GM19463 (cell line): ENCODE measurements at regions not wholly inside any gene's neighbourhood (a gene's known extent, or its start where the extent isn't known, plus 50 kb on each side); places are given as distances from the start of the nearest gene placed in this dataset.

Source experiments
- ATAC-seq: cut with Tn5 transposase; IDR thresholded peaks from one replicate; pipeline ENCODE4 v1.9.1; 2021; ENCODE audit warnings: mild to moderate bottlenecking, moderate library complexity; ENCODE audit not compliant: unreplicated experiment

- ATAC-seq, result no peak
These were observed 241.1 kb upstream of the PMEPA1 start for GRCh38 chr20:57950764-57951485.

GRCh38 chr20:57948180-57948955, 238.6 kb upstream of the PMEPA1 start:
- no peak for ATAC-seq

GRCh38 chr20:57947421-57948179, 237.8 kb upstream of the PMEPA1 start:
- ATAC-seq, result no peak

- ATAC-seq, result no peak
These were observed 236.9 kb upstream of the PMEPA1 start for GRCh38 chr20:57946559-57947315.

DNA sequence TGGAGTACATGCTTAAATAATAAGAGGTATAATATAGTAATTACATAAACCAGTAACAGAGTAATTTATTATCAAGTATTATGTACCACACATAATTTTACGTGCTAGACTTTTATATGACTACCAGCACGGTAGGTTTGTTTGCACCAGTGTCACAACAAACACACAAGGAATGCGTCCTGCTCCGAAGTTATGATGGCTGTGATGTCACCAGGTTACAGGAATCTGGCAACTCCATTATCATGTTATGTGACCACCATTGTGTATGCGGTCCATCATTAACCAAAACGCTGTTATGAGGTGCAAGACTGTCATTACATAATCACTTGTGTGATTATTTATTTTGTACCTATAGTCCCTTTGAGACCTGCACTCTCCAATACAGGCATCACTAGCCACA, 235.2 kb upstream of the PMEPA1 start:
- no peak for ATAC-seq

- ATAC-seq, result no peak
These were observed 234.1 kb upstream of the PMEPA1 start for GRCh38 chr20:57943950-57944349.

GRCh38 chr20:57943291-57943690, 233.5 kb upstream of the PMEPA1 start:
- no peak for ATAC-seq

DNA sequence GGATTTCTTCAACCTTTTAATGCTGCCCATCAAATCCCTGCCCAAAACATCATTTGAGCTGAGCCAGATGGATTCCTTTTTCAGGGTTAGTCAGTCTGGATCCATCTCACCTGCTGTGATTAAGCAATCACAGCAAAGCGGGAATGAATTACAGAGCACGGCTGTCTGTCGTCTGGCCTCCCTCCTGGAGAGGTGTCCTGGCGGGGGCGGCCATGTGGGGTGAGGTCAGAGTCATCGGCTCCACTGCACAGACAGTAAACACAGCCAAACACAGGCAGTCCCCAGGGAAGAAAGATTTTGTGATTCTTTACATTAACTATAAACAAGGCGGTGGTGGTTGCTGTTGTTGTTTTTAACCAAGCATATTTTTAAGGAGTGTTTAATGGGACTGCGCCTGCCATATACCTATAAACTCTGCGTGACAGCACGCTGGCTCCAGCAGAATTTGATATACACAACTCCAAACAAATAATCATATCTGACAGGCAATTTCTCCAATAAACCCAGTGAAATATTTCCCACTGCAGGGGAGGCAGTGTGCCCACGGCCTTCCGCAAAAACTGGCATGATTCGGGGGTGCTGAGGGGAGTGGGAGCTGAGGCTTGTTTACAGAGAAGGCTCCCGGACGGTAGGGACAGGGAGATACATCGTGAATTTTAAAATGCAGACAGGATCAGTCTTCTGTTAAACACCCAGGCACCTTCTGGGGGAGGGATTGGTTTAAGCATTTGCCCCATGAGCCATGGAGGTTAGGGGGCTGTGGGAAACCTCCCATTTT, 232.0 kb upstream of the PMEPA1 start:
- ATAC-seq, result no peak

- no peak for ATAC-seq
These were observed 231.2 kb upstream of the PMEPA1 start for GRCh38 chr20:57940868-57941522.

DNA sequence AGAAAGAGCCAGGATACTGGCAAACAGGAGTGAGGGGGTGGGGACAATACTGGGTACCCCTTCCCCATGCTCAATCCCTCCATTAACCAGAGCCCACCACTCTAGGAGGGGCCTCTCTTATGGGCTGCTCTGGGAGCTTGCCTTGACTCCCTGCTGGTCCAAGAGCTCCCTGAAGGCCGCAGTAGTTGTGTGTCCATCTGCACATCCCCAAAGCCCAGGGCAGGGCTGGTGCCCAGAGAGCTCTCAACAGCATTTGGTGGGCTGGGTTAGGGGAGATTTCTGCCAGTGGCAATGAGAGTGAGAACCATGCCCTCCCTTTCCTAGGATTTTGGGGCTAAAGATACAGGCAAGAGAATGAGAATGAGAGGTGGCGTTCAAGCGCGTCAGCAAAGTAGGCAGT, 230.6 kb upstream of the PMEPA1 start:
- ATAC-seq, result no peak

DNA sequence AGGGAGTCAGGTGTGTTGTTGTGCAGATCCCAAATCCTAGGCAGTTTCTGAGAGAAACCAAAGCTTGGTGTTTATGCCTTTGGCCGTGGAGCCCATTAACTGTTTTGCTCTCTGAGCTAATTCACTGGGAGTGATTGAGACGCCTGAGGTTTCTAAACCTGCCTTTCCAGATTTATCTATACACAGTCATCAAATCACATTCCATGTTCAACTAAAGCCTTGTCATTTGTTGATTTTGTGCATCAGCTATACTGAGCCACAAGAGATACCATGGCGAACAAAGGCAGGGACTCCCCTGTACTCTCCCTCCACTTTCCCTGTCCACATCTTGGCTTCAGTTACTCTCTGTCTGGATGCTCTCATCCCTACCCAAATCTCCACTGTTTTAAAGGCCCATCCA, 229.7 kb upstream of the PMEPA1 start:
- ATAC-seq, result no peak

DNA sequence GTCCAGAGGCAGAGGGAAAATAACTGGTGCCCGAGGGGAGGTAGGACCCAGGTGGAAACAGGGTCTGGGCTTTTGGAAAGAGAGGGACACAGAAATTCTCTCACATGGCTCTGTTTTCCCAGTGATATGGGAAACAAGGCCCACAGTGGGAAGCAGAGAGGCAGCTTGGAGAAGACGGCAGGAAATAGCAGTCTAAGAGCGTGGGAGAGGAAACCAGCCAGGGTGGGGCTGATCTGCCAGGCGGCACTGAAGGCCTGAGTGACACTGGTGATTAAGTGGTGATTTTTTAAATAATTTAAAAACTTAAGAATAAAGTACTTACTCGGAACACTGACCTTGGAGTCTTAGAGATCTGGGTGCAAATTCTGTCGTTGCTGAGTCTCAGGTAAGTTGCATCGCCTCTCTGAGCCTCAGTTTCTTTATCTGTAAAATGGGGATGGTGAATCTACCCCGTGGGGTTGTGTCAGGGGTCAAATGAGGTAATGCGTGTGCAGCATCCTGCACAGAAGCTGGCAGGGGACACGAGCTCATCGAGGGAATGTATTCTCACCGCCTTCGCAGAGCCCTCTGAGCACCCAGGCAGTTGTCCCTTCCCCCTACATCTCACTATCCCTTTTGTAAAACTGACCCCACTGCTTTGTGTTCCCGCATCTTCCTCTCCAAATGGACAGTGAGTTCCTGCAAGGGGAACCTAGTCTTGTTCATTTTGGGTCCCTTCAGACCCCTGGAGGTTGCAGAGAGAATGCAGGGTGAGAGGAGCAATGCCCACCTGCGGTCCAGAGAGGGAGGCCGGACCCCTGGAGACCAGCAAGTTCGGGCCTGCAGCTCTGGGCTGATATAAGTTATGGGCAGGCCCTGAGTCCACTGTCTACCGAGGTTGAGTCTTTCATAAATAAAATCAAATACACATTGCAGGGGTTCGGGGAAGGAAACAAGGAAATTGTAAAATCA, 228.6 kb upstream of the PMEPA1 start:
- no peak for ATAC-seq

DNA sequence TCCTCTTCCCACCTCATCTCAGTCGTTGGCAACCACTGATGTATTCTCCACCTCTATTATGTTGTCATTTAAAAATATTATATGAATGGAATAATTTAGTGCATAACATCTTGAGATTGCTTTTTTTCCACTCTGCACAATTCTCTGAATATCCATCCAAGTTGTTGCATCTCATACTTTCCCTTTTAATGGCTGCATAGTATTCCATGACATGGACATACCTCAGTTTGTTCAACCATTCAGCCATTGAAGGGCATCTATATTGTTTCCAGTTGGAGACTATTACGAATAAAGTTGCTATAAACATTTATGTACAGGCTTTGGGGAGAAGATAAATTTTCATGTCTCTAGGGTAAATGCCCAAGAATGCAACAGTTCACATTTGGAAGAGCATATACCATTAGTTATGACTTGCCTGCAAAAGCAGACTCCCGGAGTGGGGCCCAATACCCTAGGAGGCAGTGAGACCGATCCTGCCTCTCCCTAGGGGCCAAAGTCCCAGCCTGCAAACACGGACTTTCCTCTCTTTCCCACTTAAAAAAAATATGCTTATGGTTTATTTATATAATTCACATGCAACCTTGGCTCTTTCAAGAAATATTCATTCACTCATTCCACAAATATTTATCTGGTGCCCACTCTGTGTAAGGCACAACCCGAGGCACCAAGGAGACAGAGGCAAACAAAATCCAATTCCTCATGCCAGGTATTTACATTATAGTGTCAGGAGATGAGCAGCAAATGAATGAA, 227.0 kb upstream of the PMEPA1 start:
- ATAC-seq, result no peak

DNA sequence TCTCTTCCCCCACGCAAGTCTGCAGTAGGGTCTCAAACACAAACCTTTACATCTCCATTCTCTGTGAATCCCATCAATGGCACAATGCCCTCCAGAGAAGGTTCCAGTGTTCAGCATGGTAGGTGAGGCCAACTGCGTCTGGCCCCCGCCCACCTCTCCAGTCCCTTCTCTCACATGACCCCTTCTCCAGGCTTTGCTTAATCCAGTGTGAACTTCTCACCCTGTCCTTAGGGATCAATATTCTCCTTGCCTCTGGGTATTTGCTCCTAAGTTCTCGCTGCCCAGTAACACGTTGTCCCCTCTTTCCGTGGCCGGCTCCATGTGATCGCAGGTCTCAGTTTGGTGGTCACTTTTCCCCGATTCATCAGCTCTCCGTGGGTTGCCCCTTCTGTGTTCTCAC, 225.1 kb upstream of the PMEPA1 start:
- ATAC-seq, result no peak

DNA sequence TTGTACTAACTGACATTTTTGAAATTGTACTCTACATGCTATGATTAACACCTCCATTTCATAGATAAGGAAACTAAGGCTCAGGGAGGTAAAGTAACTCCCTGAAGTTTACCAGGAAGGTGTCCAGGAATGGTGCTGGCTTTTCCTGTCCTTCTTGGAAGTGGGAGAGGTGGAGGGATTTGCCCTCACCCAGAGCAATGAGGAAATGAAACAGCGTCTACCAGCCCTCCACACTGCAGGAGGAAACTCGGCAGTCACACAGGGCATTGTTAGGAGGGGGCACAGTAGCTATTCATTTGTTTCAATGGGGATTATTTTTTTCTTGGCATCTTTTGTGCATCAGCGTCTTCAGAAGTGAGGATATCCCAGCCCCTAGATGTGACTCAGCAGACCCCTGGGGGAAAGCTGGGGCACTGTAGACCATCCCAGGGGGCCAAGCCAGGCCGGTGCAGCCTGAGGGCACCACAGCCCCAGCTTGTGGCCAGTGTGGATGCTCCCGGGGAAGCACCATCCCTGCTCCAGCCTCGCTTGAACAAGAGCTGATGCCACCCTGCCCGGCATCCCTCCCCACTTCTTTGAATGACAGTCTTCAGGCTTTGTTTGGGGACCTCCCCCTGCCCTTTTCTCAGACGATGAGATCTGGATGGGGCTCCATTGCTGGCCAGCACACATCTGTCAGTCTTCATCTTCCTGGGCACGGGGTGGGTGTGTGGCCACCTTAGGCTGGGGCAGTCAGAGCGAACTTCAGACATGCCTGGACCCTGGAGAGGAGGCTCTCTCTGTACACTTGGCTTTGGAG, 224.4 kb upstream of the PMEPA1 start:
- no peak for ATAC-seq

GRCh38 chr20:57932227-57932864, 222.5 kb upstream of the PMEPA1 start:
- ATAC-seq, result no peak

GRCh38 chr20:57930351-57930750, 220.5 kb upstream of the PMEPA1 start:
- no peak for ATAC-seq
